K562 (cell line): ENCODE measurements at regions not wholly inside any gene's neighbourhood (a gene's known extent, or its start where the extent isn't known, plus 50 kb on each side); places are given as distances from the start of the nearest gene placed in this dataset.

Experiments used
- ATAC-seq: fragments of 200-7000 bp; cut with Tn5 transposase; 3 replicates; pipeline ENCODE4 v1.9.1; 2020; ENCODE audit warnings: moderate library complexity
- BruUV-seq: library from RNA; stranded (reverse); fragments of 400-500 nt; replicated peaks from 2 replicates; lab custom pipeline; 2021; lab: Mats Ljungman, UMichigan
- CTCF ChIA-PET: fragments of 300-600 bp; formaldehyde crosslinking; extraction: SDS; loops from one replicate; lab custom pipeline; 2021; ENCODE audit warnings: low intra/inter-chr PET ratio; lab: Yijun Ruan, JAX
- POLR2A ChIA-PET: fragments of 300-600, 350-650 bp; sonication (Branson Sonifier 250); formaldehyde crosslinking; extraction: SDS; loops from one replicate; lab custom pipeline; 2021; ENCODE audit warnings: antibody characterized with exemption, inconsistent platforms; lab: Yijun Ruan, JAX
- DNase-seq, 4 experiments: peaks; one replicate each; pipeline versions ENCODE4 v3.0.0 to v3.0.0-alpha.2; 2011 to 2018; ENCODE audit warnings: low spot score in 3 of 4, mixed read lengths in 3 of 4; ENCODE audit errors: extremely low read depth in 1 of 4
- FAIRE-seq: peaks from 2 replicates; lab custom pipeline; 2011; peaks lifted over from hg19 to GRCh38; lab: Jason Lieb, UNC
- H2AFZ ChIP-seq: 2 replicates; pipeline ENCODE4 v1.6.0; 2011; ENCODE audit warnings: low read depth, low read length, control low read depth, inconsistent platforms
- H3K27ac ChIP-seq: fragments of 200-600 bp; 3 replicates; pipeline ENCODE4 v1.8.0; 2011; ENCODE audit warnings: low read depth, mild to moderate bottlenecking, control low read depth, inconsistent platforms, low read length, moderate library complexity, mixed read lengths; ENCODE audit errors: extremely low read depth
- H3K27me3 ChIP-seq, 2 experiments: fragments of 300-600 bp in 1 of 2; 2 replicates in 1 of 2; 3 replicates in 1 of 2; pipeline versions ENCODE4 v1.6.0 to v1.8.0; 2011; ENCODE audit warnings: inconsistent platforms in 2 of 2, low read length in 2 of 2, mild to moderate bottlenecking in 1 of 2, mixed read lengths in 1 of 2, moderate library complexity in 1 of 2; ENCODE audit not compliant: control insufficient read depth in 2 of 2, insufficient read depth in 2 of 2
- H3K36me3 ChIP-seq: fragments of 300-600 bp; 3 replicates; pipeline ENCODE4 v1.8.0; 2011; ENCODE audit warnings: mild to moderate bottlenecking, low read length, inconsistent platforms; ENCODE audit not compliant: control insufficient read depth, insufficient read depth
- H3K4me1 ChIP-seq, 2 experiments: fragments of 200-600 bp in 1 of 2; replicated peaks in 1 of 2; 2 replicates in 1 of 2; 3 replicates in 1 of 2; pipeline versions ENCODE4 v1.5.1 to v1.8.0; 2011; ENCODE audit warnings: inconsistent platforms in 2 of 2, low read length in 2 of 2, mild to moderate bottlenecking in 1 of 2, mixed read lengths in 1 of 2, moderate library complexity in 1 of 2; ENCODE audit not compliant: control insufficient read depth in 2 of 2, insufficient read depth in 2 of 2
- H3K4me2 ChIP-seq: 2 replicates; pipeline ENCODE4 v1.6.1; 2011; ENCODE audit warnings: low read length, control low read depth, inconsistent platforms, mixed read lengths; ENCODE audit not compliant: insufficient read depth
- H3K4me3 ChIP-seq: fragments of 200-600 bp; sonication (generic), shearing (Covaris generic); 2 replicates; pipeline ENCODE4 v1.5.1; 2016; ENCODE audit warnings: control low read depth, inconsistent platforms
- H3K79me2 ChIP-seq: fragments of 200-600 bp; 3 replicates; pipeline ENCODE4 v1.8.0; 2011; ENCODE audit warnings: low read length, inconsistent platforms; ENCODE audit not compliant: control insufficient read depth, insufficient read depth
- H3K9ac ChIP-seq, 2 experiments: 2 replicates each; pipeline versions ENCODE4 v1.6.0 to v1.6.1; 2011; ENCODE audit warnings: low read depth in 2 of 2, low read length in 2 of 2, control low read depth in 1 of 2, inconsistent platforms in 1 of 2, mild to moderate bottlenecking in 1 of 2, mixed read lengths in 1 of 2; ENCODE audit not compliant: insufficient read depth in 1 of 2
- H3K9me1 ChIP-seq: one replicate; pipeline ENCODE4 v1.6.0; 2011; ENCODE audit warnings: inconsistent platforms, mild to moderate bottlenecking, low read length, moderate library complexity; ENCODE audit not compliant: control insufficient read depth, insufficient read depth
- H3K9me3 ChIP-seq: replicated peaks from 2 replicates; pipeline ENCODE4 v1.5.1; 2011; ENCODE audit warnings: low read depth, low read length, inconsistent platforms; ENCODE audit not compliant: control insufficient read depth, insufficient read depth
- H4K20me1 ChIP-seq: replicated peaks from 2 replicates; pipeline ENCODE4 v1.6.1; 2011; ENCODE audit warnings: low read length, inconsistent platforms, mixed read lengths; ENCODE audit not compliant: control insufficient read depth, insufficient read depth
- BRCA1 ChIP-seq, 2 experiments: fragments of 450-650 bp in 1 of 2; sonication (generic) in 1 of 2; formaldehyde crosslinking in 1 of 2; IDR thresholded peaks; 2 replicates each; pipeline versions ENCODE4 v1.5.0 to v1.6.1; 2017 to 2020; ENCODE audit warnings: mild to moderate bottlenecking in 1 of 2, missing genetic modification reagents in 1 of 2
- FOXA1 ChIP-seq: fragments of 450-650 bp; IDR thresholded peaks from 2 replicates; pipeline ENCODE4 v1.6.1; 2016; ENCODE audit warnings: mild to moderate bottlenecking, borderline replicate concordance
- HDAC3 ChIP-seq: fragments of 450-650 bp; IDR thresholded peaks from 2 replicates; pipeline ENCODE4 v1.6.1; 2018; ENCODE audit warnings: borderline replicate concordance, mild to moderate bottlenecking, moderate library complexity; ENCODE audit not compliant: partially characterized antibody
- KHSRP ChIP-seq: fragments of 450-650 bp; IDR thresholded peaks from 2 replicates; pipeline ENCODE4 v1.6.1; 2017
- MAFF ChIP-seq: IDR thresholded peaks from 2 replicates; pipeline ENCODE4 v1.6.1; 2012; ENCODE audit warnings: low read length, improper control_type of control experiment
- MTF1 ChIP-seq: fragments of 250-450 bp; sonication (Bioruptor Pico); IDR thresholded peaks from 2 replicates; pipeline ENCODE4 v1.9.0; 2021; ENCODE audit warnings: moderate library complexity, mild to moderate bottlenecking, inconsistent platforms, borderline replicate concordance
- NFE2L1 ChIP-seq: fragments of 450-650 bp; IDR thresholded peaks from 2 replicates; pipeline ENCODE4 v1.6.1; 2016; ENCODE audit warnings: missing genetic modification characterization, low read depth, mild to moderate bottlenecking, missing compliant biosample characterization, moderate library complexity, borderline replicate concordance
- PTRF ChIP-seq: fragments of 450-650 bp; IDR thresholded peaks from 2 replicates; pipeline ENCODE4 v1.6.1; 2016; ENCODE audit warnings: mild to moderate bottlenecking, missing genetic modification characterization, missing compliant biosample characterization
- RBM22 ChIP-seq: fragments of 200-400 bp; formaldehyde crosslinking; IDR thresholded peaks from 2 replicates; pipeline ENCODE4 v1.6.1; 2018; ENCODE audit warnings: low read length, low read depth; ENCODE audit not compliant: poor library complexity, severe bottlenecking
- RUNX1 ChIP-seq: sonication (generic); IDR thresholded peaks from 2 replicates; pipeline ENCODE4 v1.6.1; 2016; ENCODE audit warnings: antibody characterized with exemption, low read depth
- SMC3 ChIP-seq: conservative IDR thresholded peaks from 2 replicates; pipeline ENCODE4 v1.6.1; 2011; ENCODE audit warnings: low read depth, low read length, improper control_type of control experiment; ENCODE audit not compliant: insufficient read depth
- ZNF347 ChIP-seq: fragments of 450-650 bp; formaldehyde crosslinking; IDR thresholded peaks from 2 replicates; pipeline ENCODE4 v1.4.0; 2020; ENCODE audit warnings: low read depth, mild to moderate bottlenecking, moderate library complexity
- ZNF696 ChIP-seq: fragments of 250-450 bp; sonication (Bioruptor Pico); conservative IDR thresholded peaks from 2 replicates; pipeline ENCODE4 v1.4.0; 2020; ENCODE audit warnings: mild to moderate bottlenecking, moderate library complexity
- WGBS: fragments of 100-300 bp; shearing (Covaris generic); methylation state at CpG from one replicate; pipeline ENCODE4 v1.1.6; 2016; ENCODE audit warnings: low coverage, mixed read lengths; ENCODE audit not compliant: insufficient coverage; ENCODE audit errors: missing lambda C conversion rate; 5-methylcytosine and 5-hydroxymethylcytosine counted together
- in situ Hi-C: fragments of 300-500 bp; cut with MboI; formaldehyde crosslinking; loops from 4 replicates; pipeline ENCODE4 v1.15.0; 2018; ENCODE audit warnings: inconsistent platforms, mixed read lengths
- intact Hi-C: fragments of 100-400 bp; cut with micrococcal nuclease; formaldehyde crosslinking; loops from 2 replicates; pipeline ENCODE4 v1.14.2; 2022
- TF ChIP-seq, protein P1 (sequence below): fragments of 450-650 bp; formaldehyde crosslinking; IDR thresholded peaks from 2 replicates; pipeline ENCODE4 v1.4.0; 2020; ENCODE audit warnings: mild to moderate bottlenecking, moderate library complexity
- TF ChIP-seq, protein P2 (sequence below): sonication (generic); formaldehyde crosslinking; IDR thresholded peaks from 2 replicates; pipeline ENCODE4 v1.8.1; 2023; ENCODE audit warnings: mild to moderate bottlenecking, missing genetic modification reagents

DNA sequence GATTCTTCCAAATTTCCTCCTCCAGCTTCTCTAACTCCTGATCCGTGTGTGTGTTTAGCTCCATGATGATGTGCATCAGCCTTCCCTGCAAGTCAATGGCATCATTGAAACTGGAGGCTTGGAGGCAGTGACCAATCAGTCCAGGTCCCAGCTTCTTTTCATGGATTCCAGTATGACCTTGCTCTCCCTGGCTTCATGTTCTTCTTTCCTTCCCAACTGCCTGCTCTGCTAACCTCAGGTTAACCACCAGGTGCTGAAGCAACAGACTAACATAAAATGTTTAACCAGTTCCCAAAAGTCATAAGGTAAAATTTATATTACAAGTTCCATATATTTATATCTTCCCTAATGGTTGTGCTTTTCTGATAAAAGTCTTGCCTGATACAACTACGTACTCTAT lies 512.8 kb upstream of the EPHA7 start:
- no peaks in the 10 kb centered on the region for H3K4me1 ChIP-seq
- H3K36me3 ChIP-seq, result no peaks in the 10 kb centered on the region
- DNase-seq (no peak), FAIRE-seq (no peak), ATAC-seq (no peak)
- in situ Hi-C loops, result no loop called here
- intact Hi-C loops, result no loop called here
- no peak overlapping the region for H2AFZ ChIP-seq
- ChIA-PET CTCF (no interaction called here), POLR2A (no interaction called here)
- H3K4me3 ChIP-seq, result no peak overlapping the region
- no peak overlapping the region for H3K4me2 ChIP-seq
- no peak overlapping the region for H3K9ac ChIP-seq
- WGBS, result 0% methylated on average over 2 of the region's 2 CpGs
- TF ChIP-seq NFE2L1 (tag) (no peak), KHSRP (no peak), BRCA1 (IDR thresholded peaks at IDR 0.05) (no peak), BRCA1 (CRISPR knock-in tag; IDR thresholded peaks at IDR 0.05) (no peak), FOXA1 (no peak), PTRF (tag) (no peak), RUNX1 (no peak)
- H3K9me3 ChIP-seq, result no peaks in the 10 kb centered on the region
- no peaks in the 10 kb centered on the region for H3K79me2 ChIP-seq
- no peak overlapping the region for H3K27ac ChIP-seq
- no peaks in the 10 kb centered on the region for H3K9me1 ChIP-seq
- no peaks in the 10 kb centered on the region for H4K20me1 ChIP-seq
- H3K27me3 ChIP-seq, result no peaks in the 10 kb centered on the region
- no TSS peak for BruUV-seq

DNA sequence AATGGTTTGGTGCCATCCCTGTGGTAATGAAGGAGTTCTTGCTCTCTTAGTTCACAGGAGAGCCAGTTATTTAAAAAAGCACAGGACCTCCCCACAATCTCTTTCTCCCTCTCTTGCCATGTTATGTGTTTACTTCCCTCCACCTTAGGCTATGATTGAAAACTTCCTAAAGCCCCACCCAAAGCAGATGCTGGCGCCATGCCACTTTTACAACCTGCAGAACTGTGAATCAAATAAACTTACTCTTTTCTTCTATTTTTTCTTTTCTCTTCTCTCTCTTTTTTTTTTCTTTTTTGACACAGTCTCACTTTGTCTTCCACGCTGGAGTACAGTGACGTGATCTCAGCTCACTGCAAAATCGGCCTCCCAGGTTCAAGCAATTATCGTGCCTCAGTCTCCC lies 508.4 kb upstream of the EPHA7 start:
- Histone ChIP-seq H3K36me3 (no peaks in the 10 kb centered on the region), H3K79me2 (no peaks in the 10 kb centered on the region), H3K4me2 (no peak overlapping the region), H3K9ac (no peak overlapping the region), H3K27ac (no peak overlapping the region), H3K9me3 (no peaks in the 10 kb centered on the region), H3K4me3 (no peak overlapping the region), H3K9me1 (no peaks in the 10 kb centered on the region), H3K27me3 (no peaks in the 10 kb centered on the region), H4K20me1 (no peaks in the 10 kb centered on the region), H3K4me1 (no peaks in the 10 kb centered on the region), H2AFZ (no peak overlapping the region)
- DNase-seq (no peak), FAIRE-seq (no peak), ATAC-seq (no peak)
- no peak for TF ChIP-seq ZNF696 (CRISPR knock-in tag)
- no peak for TF ChIP-seq ZNF347
- TF ChIP-seq MTF1 (CRISPR knock-in tag), result no peak
- no peak for TF ChIP-seq RBM22
- no peak for TF ChIP-seq MAFF
- TF ChIP-seq SMC3, result no peak
- TF ChIP-seq HDAC3, result no peak
- TF ChIP-seq, protein P1, sequence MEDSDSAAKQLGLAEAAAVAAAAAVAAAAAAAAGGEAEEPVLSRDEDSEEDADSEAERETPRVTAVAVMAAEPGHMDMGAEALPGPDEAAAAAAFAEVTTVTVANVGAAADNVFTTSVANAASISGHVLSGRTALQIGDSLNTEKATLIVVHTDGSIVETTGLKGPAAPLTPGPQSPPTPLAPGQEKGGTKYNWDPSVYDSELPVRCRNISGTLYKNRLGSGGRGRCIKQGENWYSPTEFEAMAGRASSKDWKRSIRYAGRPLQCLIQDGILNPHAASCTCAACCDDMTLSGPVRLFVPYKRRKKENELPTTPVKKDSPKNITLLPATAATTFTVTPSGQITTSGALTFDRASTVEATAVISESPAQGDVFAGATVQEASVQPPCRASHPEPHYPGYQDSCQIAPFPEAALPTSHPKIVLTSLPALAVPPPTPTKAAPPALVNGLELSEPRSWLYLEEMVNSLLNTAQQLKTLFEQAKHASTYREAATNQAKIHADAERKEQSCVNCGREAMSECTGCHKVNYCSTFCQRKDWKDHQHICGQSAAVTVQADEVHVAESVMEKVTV (CRISPR knock-in tag), result no peak
- TF ChIP-seq, protein P2, sequence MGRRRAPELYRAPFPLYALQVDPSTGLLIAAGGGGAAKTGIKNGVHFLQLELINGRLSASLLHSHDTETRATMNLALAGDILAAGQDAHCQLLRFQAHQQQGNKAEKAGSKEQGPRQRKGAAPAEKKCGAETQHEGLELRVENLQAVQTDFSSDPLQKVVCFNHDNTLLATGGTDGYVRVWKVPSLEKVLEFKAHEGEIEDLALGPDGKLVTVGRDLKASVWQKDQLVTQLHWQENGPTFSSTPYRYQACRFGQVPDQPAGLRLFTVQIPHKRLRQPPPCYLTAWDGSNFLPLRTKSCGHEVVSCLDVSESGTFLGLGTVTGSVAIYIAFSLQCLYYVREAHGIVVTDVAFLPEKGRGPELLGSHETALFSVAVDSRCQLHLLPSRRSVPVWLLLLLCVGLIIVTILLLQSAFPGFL (CRISPR knock-in tag), result no peak
- intact Hi-C loops, result no loop called here
- POLR2A ChIA-PET, result no interaction called here
- BruUV-seq, result no TSS peak
- CTCF ChIA-PET, result no interaction called here
- in situ Hi-C loops, result no loop called here
- 0% methylated on average over 5 of the region's 5 CpGs for WGBS
